ENCODE measurements at regions not wholly inside any gene's neighbourhood (a gene's known extent, or its start where the extent isn't known, plus 50 kb on each side); places are given as distances from the start of the nearest gene placed in this dataset.

DNA sequence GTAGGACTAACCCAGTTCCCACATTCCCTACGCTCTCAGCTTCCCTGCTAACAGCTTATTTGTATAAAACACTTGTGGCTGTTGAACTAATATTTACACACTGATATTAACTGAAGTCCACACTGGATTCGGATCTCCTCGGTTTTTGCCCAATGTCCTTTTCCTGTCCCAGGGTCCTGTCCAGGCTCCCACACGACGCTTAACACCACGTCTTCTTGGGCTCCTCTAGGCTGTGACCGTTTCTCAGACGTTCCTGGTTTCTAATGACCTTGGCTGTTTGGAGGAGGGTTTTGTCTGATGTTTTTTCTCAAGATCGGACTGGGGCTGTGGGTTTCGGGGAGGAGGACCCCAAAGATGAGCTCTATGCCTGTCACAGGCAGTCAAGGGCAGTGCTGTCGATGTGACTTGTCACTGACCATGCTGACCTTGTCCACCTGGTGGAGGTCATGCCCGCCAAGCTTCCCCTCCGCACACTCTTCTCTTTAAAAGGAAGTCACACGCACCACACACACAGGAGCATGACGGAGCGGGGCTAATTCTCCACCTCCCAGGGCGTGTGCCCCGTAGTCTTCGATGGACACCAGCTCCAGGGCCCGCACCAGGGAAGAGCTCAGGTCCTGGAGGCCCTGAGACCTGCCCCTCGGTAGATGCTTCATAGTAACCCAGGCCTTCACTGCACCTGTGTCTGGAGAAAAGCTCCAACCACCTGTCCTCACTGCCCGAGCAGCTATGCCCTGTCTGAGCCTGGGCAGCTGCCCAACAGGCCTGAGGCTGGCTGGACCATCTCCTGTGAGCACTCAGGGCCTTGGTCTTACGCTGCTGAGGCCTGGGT, 72.0 kb downstream of the TTLL2 start:
- no peaks in the 10 kb centered on the region for H3K27me3 ChIP-seq (ENCODE audit: control insufficient read depth, insufficient read depth, low read length)
- no peak overlapping the region for H3K4me3 ChIP-seq (ENCODE audit: low read depth, low read length)
- no peak for DNase-seq (ENCODE audit: low read depth)
- TF ChIP-seq, protein P1, sequence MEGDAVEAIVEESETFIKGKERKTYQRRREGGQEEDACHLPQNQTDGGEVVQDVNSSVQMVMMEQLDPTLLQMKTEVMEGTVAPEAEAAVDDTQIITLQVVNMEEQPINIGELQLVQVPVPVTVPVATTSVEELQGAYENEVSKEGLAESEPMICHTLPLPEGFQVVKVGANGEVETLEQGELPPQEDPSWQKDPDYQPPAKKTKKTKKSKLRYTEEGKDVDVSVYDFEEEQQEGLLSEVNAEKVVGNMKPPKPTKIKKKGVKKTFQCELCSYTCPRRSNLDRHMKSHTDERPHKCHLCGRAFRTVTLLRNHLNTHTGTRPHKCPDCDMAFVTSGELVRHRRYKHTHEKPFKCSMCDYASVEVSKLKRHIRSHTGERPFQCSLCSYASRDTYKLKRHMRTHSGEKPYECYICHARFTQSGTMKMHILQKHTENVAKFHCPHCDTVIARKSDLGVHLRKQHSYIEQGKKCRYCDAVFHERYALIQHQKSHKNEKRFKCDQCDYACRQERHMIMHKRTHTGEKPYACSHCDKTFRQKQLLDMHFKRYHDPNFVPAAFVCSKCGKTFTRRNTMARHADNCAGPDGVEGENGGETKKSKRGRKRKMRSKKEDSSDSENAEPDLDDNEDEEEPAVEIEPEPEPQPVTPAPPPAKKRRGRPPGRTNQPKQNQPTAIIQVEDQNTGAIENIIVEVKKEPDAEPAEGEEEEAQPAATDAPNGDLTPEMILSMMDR (IDR thresholded peaks at IDR 0.05; ENCODE audit: insufficient read depth, low read length, poor library complexity, severe bottlenecking) = no peak
- no peaks in the 10 kb centered on the region for H3K36me3 ChIP-seq (ENCODE audit: control insufficient read depth, insufficient read depth, low read length)

DNA sequence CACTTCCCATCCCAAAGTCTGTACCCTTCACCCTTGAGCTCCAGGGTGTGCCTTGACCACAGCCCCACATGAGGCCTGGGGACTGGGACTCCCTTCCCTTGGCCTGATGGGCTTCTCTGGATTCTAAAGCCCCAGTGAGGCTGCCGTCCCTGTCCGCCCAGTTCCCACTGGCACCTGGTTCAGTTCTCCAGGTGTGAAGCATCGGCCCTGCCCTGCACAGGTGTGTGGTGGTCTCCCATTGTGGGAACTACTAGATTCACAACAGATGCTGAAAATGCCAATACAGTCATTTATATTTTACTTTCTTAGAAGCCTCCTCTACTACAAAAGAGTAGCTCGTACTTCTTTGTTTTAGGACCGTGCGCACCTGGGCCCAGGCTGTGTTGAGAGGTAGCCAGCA, 72.8 kb downstream of the TTLL2 start:
- TF ChIP-seq, protein P1 (IDR thresholded peaks at IDR 0.05; ENCODE audit: insufficient read depth, low read length, poor library complexity, severe bottlenecking) = no peak
- H3K27me3 ChIP-seq (ENCODE audit: control insufficient read depth, insufficient read depth, low read length) = no peaks in the 10 kb centered on the region
- H3K4me3 ChIP-seq (ENCODE audit: low read depth, low read length) = no peak overlapping the region
- DNase-seq (ENCODE audit: low read depth) = no peak
- H3K36me3 ChIP-seq (ENCODE audit: control insufficient read depth, insufficient read depth, low read length) = no peaks in the 10 kb centered on the region

DNA sequence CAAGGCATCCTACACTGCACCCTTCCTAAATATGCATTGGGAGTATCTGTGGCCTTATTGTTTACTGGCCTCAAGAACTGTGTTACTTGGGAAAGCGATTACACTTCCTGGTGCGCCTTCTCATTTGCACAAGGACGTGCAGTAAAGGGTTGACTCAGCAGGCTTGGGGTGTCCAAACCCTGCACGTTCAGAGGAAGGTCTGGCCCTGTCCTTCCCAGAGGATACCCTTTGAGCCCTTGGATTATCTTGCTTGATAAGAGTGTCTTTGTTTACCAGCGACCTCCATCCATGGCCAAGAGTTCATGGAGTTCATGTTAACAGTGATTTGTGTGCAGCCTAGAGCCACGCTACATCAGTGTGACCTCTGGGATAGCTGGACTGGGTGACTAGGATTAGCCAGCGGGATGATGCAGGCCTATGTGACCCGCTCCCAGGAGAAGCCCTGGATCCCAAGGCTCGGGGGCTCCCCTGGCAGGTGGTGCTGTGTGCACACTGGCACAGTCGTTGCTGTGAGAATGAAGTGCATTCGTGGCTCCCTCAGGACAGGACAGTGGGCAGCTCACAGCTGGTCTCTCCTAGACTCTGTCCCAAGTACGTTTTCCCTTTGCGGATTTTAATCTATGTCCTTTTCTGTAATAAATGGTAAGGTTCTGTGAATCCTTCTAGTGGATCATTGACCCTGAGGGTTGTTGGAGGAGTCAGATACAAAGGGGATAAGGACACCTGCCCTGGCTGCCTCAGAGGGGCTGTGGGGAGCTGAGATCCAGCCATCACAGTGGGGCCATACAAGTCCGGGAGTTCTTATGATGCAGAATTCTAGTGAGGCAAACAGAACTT, 73.5 kb downstream of the TTLL2 start:
- TF ChIP-seq, protein P1 (IDR thresholded peaks at IDR 0.05; ENCODE audit: insufficient read depth, low read length, poor library complexity, severe bottlenecking) = no peak
- Histone ChIP-seq H3K36me3 (ENCODE audit: control insufficient read depth, insufficient read depth, low read length) (no peaks in the 10 kb centered on the region), H3K27me3 (ENCODE audit: control insufficient read depth, insufficient read depth, low read length) (no peaks in the 10 kb centered on the region), H3K4me3 (ENCODE audit: low read depth, low read length) (no peak overlapping the region)
- no peak for DNase-seq (ENCODE audit: low read depth)

GRCh38 chr6:167399051-167399387, 74.1 kb downstream of the TTLL2 start:
- no peak overlapping the region for H3K4me3 ChIP-seq (ENCODE audit: low read depth, low read length)
- DNase-seq (ENCODE audit: low read depth) = no peak
- TF ChIP-seq, protein P1 (IDR thresholded peaks at IDR 0.05; ENCODE audit: insufficient read depth, low read length, poor library complexity, severe bottlenecking) = no peak
- H3K27me3 ChIP-seq (ENCODE audit: control insufficient read depth, insufficient read depth, low read length) = peaks cover 2% of the 10 kb centered on the region
- no peaks in the 10 kb centered on the region for H3K36me3 ChIP-seq (ENCODE audit: control insufficient read depth, insufficient read depth, low read length)

GRCh38 chr6:167399599-167399998, 74.7 kb downstream of the TTLL2 start:
- DNase-seq (ENCODE audit: low read depth) = no peak
- TF ChIP-seq, protein P1 (IDR thresholded peaks at IDR 0.05; ENCODE audit: insufficient read depth, low read length, poor library complexity, severe bottlenecking) = no peak
- Histone ChIP-seq H3K4me3 (ENCODE audit: low read depth, low read length) (no peak overlapping the region), H3K36me3 (ENCODE audit: control insufficient read depth, insufficient read depth, low read length) (no peaks in the 10 kb centered on the region), H3K27me3 (ENCODE audit: control insufficient read depth, insufficient read depth, low read length) (peaks cover 2% of the 10 kb centered on the region)
